ENCODE measurements at regions not wholly inside any gene's neighbourhood (a gene's known extent, or its start where the extent isn't known, plus 50 kb on each side); places are given as distances from the start of the nearest gene placed in this dataset.
"Not testable (repeated sequence)": the region's sequence is repeated elsewhere in the genome, so short reads cannot be mapped to it uniquely, and the experiment has no call there.

DNA sequence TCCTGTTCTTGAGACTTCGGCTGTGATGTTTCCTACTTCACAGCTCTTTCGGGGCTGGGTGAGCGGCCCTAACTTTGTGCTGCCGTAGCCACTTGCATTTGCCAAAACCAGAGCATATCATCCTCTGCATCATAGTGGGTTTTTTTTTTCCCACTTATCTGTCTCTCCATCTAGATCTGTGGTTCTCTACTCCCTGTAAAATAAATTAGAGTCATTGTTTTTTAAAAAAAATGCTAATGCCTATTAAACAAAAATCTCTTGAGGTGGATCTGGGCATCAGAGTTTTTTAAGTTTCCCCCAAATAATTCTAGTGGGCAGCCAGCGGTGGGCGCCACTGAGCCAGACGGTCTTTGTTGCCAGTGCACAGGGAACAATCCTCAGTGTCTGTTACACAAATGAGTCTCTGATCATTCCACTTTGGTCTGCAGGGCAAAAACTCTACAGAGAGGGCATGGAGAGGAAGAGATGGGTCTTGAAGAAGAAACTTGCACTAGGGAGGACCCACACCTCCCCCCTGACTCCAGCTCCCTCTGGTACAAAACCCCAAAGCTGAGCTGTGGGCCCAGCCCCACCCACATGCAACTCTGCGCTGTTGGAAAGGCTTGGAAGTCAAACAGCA is 62.4 kb upstream of the BCL2L14 start:
- Histone ChIP-seq H3K4me1 (peaks cover 26% of the 10 kb centered on the region), H3K4me2 (ENCODE audit: low read length) (no peak overlapping the region), H2AFZ (peak overlapping the region; percentile 33), H3K9ac (no peak overlapping the region), H3K4me3 (ENCODE audit: low read depth, low read length) (no peak overlapping the region), H3K36me3 (ENCODE audit: control insufficient read depth, insufficient read depth, low read length) (no peaks in the 10 kb centered on the region), H3K9me3 (ENCODE audit: control insufficient read depth, low read length) (no peaks in the 10 kb centered on the region), H3K27me3 (ENCODE audit: control insufficient read depth, insufficient read depth, low read length) (no peaks in the 10 kb centered on the region), H3K79me2 (no peaks in the 10 kb centered on the region), H3K27ac (no peak overlapping the region)
- TF ChIP-seq CTCF (IDR thresholded peaks at IDR 0.05), result peak; percentile 26

- Histone ChIP-seq H3K36me3 (ENCODE audit: control insufficient read depth, insufficient read depth, low read length) (no peaks in the 10 kb centered on the region), H3K9ac (no peak overlapping the region), H2AFZ (peak overlapping the region; percentile 39), H3K27me3 (ENCODE audit: control insufficient read depth, insufficient read depth, low read length) (no peaks in the 10 kb centered on the region), H3K27ac (no peak overlapping the region), H3K4me1 (peaks cover 26% of the 10 kb centered on the region), H3K79me2 (no peaks in the 10 kb centered on the region), H3K4me2 (ENCODE audit: low read length) (no peak overlapping the region), H3K4me3 (ENCODE audit: low read depth, low read length) (no peak overlapping the region), H3K9me3 (ENCODE audit: control insufficient read depth, low read length) (no peaks in the 10 kb centered on the region)
- TF ChIP-seq CTCF (IDR thresholded peaks at IDR 0.05), result no peak
Measured at GRCh38 chr12:12008931-12009611, 61.7 kb upstream of the BCL2L14 start.

DNA sequence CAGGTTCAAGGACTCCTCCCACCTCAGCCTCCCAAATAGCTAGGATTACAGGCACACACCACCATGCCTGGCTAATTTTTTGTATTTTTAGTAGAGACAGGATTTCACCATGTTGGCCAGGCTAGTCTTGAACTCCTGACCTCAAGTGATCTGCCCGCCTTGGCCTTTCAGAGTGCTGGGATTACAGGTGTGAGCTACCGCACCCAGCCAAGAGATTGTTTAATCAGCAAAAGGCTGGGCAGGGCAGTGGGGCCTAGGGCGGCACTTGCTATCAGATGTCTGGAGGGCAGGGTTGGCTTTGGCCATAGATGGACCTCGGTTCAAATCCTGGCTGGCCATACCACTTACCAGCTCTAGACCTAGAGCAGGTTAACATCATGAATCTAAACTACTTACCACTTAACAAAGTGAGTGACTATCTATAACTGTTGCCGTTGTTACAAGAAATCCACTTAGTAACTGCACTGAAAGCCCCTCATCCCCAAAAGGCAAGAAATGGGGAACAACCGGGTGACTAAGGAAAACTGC is 60.9 kb upstream of the BCL2L14 start:
- not testable (repeated sequence) for H3K4me2 ChIP-seq (ENCODE audit: low read length); H3K79me2 ChIP-seq; H3K9ac ChIP-seq; H3K9me3 ChIP-seq (ENCODE audit: control insufficient read depth, low read length); H3K4me3 ChIP-seq (ENCODE audit: low read depth, low read length); H3K36me3 ChIP-seq (ENCODE audit: control insufficient read depth, insufficient read depth, low read length); H3K27me3 ChIP-seq (ENCODE audit: control insufficient read depth, insufficient read depth, low read length)
- Histone ChIP-seq H3K4me1 (peaks cover 30% of the 10 kb centered on the region), H2AFZ (peak overlapping the region; percentile 76), H3K27ac (peak overlapping the region; percentile 31)

- H3K36me3 ChIP-seq (ENCODE audit: control insufficient read depth, insufficient read depth, low read length), result no peaks in the 10 kb centered on the region
- no peak overlapping the region for H3K9ac ChIP-seq
- H2AFZ ChIP-seq, result peak overlapping the region; percentile 76
- H3K27ac ChIP-seq, result peak overlapping the region; percentile 31
- H3K79me2 ChIP-seq, result no peaks in the 10 kb centered on the region
- peaks cover 37% of the 10 kb centered on the region for H3K4me1 ChIP-seq
- no peaks in the 10 kb centered on the region for H3K27me3 ChIP-seq (ENCODE audit: control insufficient read depth, insufficient read depth, low read length)
- no peaks in the 10 kb centered on the region for H3K9me3 ChIP-seq (ENCODE audit: control insufficient read depth, low read length)
- H3K4me3 ChIP-seq (ENCODE audit: low read depth, low read length), result peak overlapping the region; percentile 12
- no peak for TF ChIP-seq CTCF (IDR thresholded peaks at IDR 0.05)
- H3K4me2 ChIP-seq (ENCODE audit: low read length), result peak overlapping the region; percentile 33
Measured at GRCh38 chr12:12010277-12011039, 60.3 kb upstream of the BCL2L14 start.

DNA sequence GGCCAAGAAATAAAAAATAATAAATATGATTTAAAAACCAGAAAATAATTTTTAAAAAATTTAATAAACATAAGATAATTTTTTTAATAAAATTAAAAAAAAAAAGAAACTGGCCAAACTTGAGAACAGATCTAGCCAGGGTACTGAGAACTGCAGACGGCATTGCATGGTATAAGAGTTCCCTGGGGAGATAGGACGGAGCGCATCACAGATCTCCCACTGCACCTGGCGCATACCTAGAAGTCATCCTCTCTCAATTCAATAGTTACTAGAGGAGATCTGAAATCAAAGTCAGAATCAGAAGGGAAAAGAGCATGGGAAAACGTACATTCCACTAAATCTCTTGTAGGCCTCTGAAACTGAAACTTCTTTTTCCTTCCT is 58.9 kb upstream of the BCL2L14 start:
- Histone ChIP-seq H3K4me2 (ENCODE audit: low read length) (no peak overlapping the region), H3K27ac (no peak overlapping the region), H3K4me3 (ENCODE audit: low read depth, low read length) (no peak overlapping the region), H2AFZ (no peak overlapping the region), H3K36me3 (ENCODE audit: control insufficient read depth, insufficient read depth, low read length) (no peaks in the 10 kb centered on the region), H3K9ac (no peak overlapping the region), H3K79me2 (no peaks in the 10 kb centered on the region), H3K9me3 (ENCODE audit: control insufficient read depth, low read length) (no peaks in the 10 kb centered on the region), H3K4me1 (peaks cover 51% of the 10 kb centered on the region), H3K27me3 (ENCODE audit: control insufficient read depth, insufficient read depth, low read length) (no peaks in the 10 kb centered on the region)
- no peak for TF ChIP-seq CTCF (IDR thresholded peaks at IDR 0.05)

Data from parathyroid adenoma (tissue), 2 donors.